ENCODE measurements at regions not wholly inside any gene's neighbourhood (a gene's known extent, or its start where the extent isn't known, plus 50 kb on each side); places are given as distances from the start of the nearest gene placed in this dataset.

DNA sequence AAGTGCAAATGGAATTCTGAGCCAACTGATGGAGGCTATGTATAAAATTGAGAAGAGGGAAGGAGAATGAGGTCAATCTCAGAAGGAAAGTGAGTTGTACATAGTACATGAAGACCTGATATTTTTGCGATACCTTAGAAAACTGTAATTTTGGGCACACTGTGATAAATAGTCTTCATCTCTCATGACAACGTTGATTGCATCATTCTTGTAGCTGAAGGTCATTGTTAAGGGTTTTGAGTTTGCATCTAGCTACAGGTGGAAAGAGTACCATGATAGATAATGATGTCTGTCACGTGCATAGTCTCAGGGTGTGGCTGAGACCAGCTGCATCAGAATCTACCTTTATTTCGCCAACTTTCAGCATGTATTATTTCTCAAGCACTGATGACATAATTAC lies 435.4 kb upstream of the MDFIC2 start:
- TF ChIP-seq, protein P1, sequence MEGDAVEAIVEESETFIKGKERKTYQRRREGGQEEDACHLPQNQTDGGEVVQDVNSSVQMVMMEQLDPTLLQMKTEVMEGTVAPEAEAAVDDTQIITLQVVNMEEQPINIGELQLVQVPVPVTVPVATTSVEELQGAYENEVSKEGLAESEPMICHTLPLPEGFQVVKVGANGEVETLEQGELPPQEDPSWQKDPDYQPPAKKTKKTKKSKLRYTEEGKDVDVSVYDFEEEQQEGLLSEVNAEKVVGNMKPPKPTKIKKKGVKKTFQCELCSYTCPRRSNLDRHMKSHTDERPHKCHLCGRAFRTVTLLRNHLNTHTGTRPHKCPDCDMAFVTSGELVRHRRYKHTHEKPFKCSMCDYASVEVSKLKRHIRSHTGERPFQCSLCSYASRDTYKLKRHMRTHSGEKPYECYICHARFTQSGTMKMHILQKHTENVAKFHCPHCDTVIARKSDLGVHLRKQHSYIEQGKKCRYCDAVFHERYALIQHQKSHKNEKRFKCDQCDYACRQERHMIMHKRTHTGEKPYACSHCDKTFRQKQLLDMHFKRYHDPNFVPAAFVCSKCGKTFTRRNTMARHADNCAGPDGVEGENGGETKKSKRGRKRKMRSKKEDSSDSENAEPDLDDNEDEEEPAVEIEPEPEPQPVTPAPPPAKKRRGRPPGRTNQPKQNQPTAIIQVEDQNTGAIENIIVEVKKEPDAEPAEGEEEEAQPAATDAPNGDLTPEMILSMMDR (IDR thresholded peaks at IDR 0.05) = no peak
- TF ChIP-seq POLR2A (IDR thresholded peaks at IDR 0.05) = no peak
